K562 (cell line): ENCODE measurements at regions not wholly inside any gene's neighbourhood (a gene's known extent, or its start where the extent isn't known, plus 50 kb on each side); places are given as distances from the start of the nearest gene placed in this dataset.

Experiments
- ATAC-seq: fragments of 200-7000 bp; cut with Tn5 transposase; 3 replicates; pipeline ENCODE4 v1.9.1; 2020; ENCODE audit warnings: moderate library complexity
- BruUV-seq: library from RNA; stranded (reverse); fragments of 400-500 nt; replicated peaks from 2 replicates; lab custom pipeline; 2021; lab: Mats Ljungman, UMichigan
- CTCF ChIA-PET: fragments of 300-600 bp; formaldehyde crosslinking; extraction: SDS; loops from one replicate; lab custom pipeline; 2021; ENCODE audit warnings: low intra/inter-chr PET ratio; lab: Yijun Ruan, JAX
- POLR2A ChIA-PET: fragments of 300-600, 350-650 bp; sonication (Branson Sonifier 250); formaldehyde crosslinking; extraction: SDS; loops from one replicate; lab custom pipeline; 2021; ENCODE audit warnings: antibody characterized with exemption, inconsistent platforms; lab: Yijun Ruan, JAX
- DNase-seq, 4 experiments: peaks; one replicate each; pipeline versions ENCODE4 v3.0.0 to v3.0.0-alpha.2; 2011 to 2018; ENCODE audit warnings: low spot score in 3 of 4, mixed read lengths in 3 of 4; ENCODE audit errors: extremely low read depth in 1 of 4
- FAIRE-seq: peaks from 2 replicates; lab custom pipeline; 2011; peaks lifted over from hg19 to GRCh38; lab: Jason Lieb, UNC
- H2AFZ ChIP-seq: 2 replicates; pipeline ENCODE4 v1.6.0; 2011; ENCODE audit warnings: low read depth, low read length, control low read depth, inconsistent platforms
- H3K27ac ChIP-seq: fragments of 200-600 bp; 3 replicates; pipeline ENCODE4 v1.8.0; 2011; ENCODE audit warnings: low read depth, mild to moderate bottlenecking, control low read depth, inconsistent platforms, low read length, moderate library complexity, mixed read lengths; ENCODE audit errors: extremely low read depth
- H3K27me3 ChIP-seq, 2 experiments: fragments of 300-600 bp in 1 of 2; 2 replicates in 1 of 2; 3 replicates in 1 of 2; pipeline versions ENCODE4 v1.6.0 to v1.8.0; 2011; ENCODE audit warnings: inconsistent platforms in 2 of 2, low read length in 2 of 2, mild to moderate bottlenecking in 1 of 2, mixed read lengths in 1 of 2, moderate library complexity in 1 of 2; ENCODE audit not compliant: control insufficient read depth in 2 of 2, insufficient read depth in 2 of 2
- H3K36me3 ChIP-seq: fragments of 300-600 bp; 3 replicates; pipeline ENCODE4 v1.8.0; 2011; ENCODE audit warnings: mild to moderate bottlenecking, low read length, inconsistent platforms; ENCODE audit not compliant: control insufficient read depth, insufficient read depth
- H3K4me1 ChIP-seq, 2 experiments: fragments of 200-600 bp in 1 of 2; replicated peaks in 1 of 2; 2 replicates in 1 of 2; 3 replicates in 1 of 2; pipeline versions ENCODE4 v1.5.1 to v1.8.0; 2011; ENCODE audit warnings: inconsistent platforms in 2 of 2, low read length in 2 of 2, mild to moderate bottlenecking in 1 of 2, mixed read lengths in 1 of 2, moderate library complexity in 1 of 2; ENCODE audit not compliant: control insufficient read depth in 2 of 2, insufficient read depth in 2 of 2
- H3K4me2 ChIP-seq: 2 replicates; pipeline ENCODE4 v1.6.1; 2011; ENCODE audit warnings: low read length, control low read depth, inconsistent platforms, mixed read lengths; ENCODE audit not compliant: insufficient read depth
- H3K4me3 ChIP-seq: fragments of 200-600 bp; sonication (generic), shearing (Covaris generic); 2 replicates; pipeline ENCODE4 v1.5.1; 2016; ENCODE audit warnings: control low read depth, inconsistent platforms
- H3K79me2 ChIP-seq: fragments of 200-600 bp; 3 replicates; pipeline ENCODE4 v1.8.0; 2011; ENCODE audit warnings: low read length, inconsistent platforms; ENCODE audit not compliant: control insufficient read depth, insufficient read depth
- H3K9ac ChIP-seq, 2 experiments: 2 replicates each; pipeline versions ENCODE4 v1.6.0 to v1.6.1; 2011; ENCODE audit warnings: low read depth in 2 of 2, low read length in 2 of 2, control low read depth in 1 of 2, inconsistent platforms in 1 of 2, mild to moderate bottlenecking in 1 of 2, mixed read lengths in 1 of 2; ENCODE audit not compliant: insufficient read depth in 1 of 2
- H3K9me1 ChIP-seq: one replicate; pipeline ENCODE4 v1.6.0; 2011; ENCODE audit warnings: inconsistent platforms, mild to moderate bottlenecking, low read length, moderate library complexity; ENCODE audit not compliant: control insufficient read depth, insufficient read depth
- H3K9me3 ChIP-seq: replicated peaks from 2 replicates; pipeline ENCODE4 v1.5.1; 2011; ENCODE audit warnings: low read depth, low read length, inconsistent platforms; ENCODE audit not compliant: control insufficient read depth, insufficient read depth
- H4K20me1 ChIP-seq: replicated peaks from 2 replicates; pipeline ENCODE4 v1.6.1; 2011; ENCODE audit warnings: low read length, inconsistent platforms, mixed read lengths; ENCODE audit not compliant: control insufficient read depth, insufficient read depth
- LCOR ChIP-seq: sonication (generic); formaldehyde crosslinking; IDR thresholded peaks from 2 replicates; pipeline ENCODE4 v1.8.0; 2022; ENCODE audit warnings: mild to moderate bottlenecking, missing genetic modification reagents
- RNF219 ChIP-seq: fragments of 250-450 bp; sonication (Bioruptor Pico); IDR thresholded peaks from 2 replicates; pipeline ENCODE4 v1.5.0; 2022; ENCODE audit warnings: mild to moderate bottlenecking
- SIRT6 ChIP-seq: IDR thresholded peaks from one replicate; pipeline ENCODE4 v1.6.1; 2012; ENCODE audit warnings: low read depth, mild to moderate bottlenecking, control low read depth, inconsistent platforms, low read length, moderate library complexity
- ZNF511 ChIP-seq: sonication (generic); formaldehyde crosslinking; IDR thresholded peaks from 2 replicates; pipeline ENCODE4 v1.8.0; 2022; ENCODE audit warnings: mild to moderate bottlenecking, missing genetic modification reagents
- WGBS: fragments of 100-300 bp; shearing (Covaris generic); methylation state at CpG from one replicate; pipeline ENCODE4 v1.1.6; 2016; ENCODE audit warnings: low coverage, mixed read lengths; ENCODE audit not compliant: insufficient coverage; ENCODE audit errors: missing lambda C conversion rate; 5-methylcytosine and 5-hydroxymethylcytosine counted together
- in situ Hi-C: fragments of 300-500 bp; cut with MboI; formaldehyde crosslinking; loops from 4 replicates; pipeline ENCODE4 v1.15.0; 2018; ENCODE audit warnings: inconsistent platforms, mixed read lengths
- intact Hi-C: fragments of 100-400 bp; cut with micrococcal nuclease; formaldehyde crosslinking; loops from 2 replicates; pipeline ENCODE4 v1.14.2; 2022

GRCh38 chr5:93101661-93102060, 479.4 kb downstream of the NR2F1-AS1 start:
- BruUV-seq, result no TSS peak
- Histone ChIP-seq H2AFZ (no peak overlapping the region), H3K4me3 (no peak overlapping the region), H3K4me2 (no peak overlapping the region), H3K9me3 (peaks cover 1% of the 10 kb centered on the region; the same call in 1 of the 2 replicates), H3K9ac (no peak overlapping the region), H3K4me1 (no peaks in the 10 kb centered on the region), H3K27me3 (no peaks in the 10 kb centered on the region), H3K9me1 (no peaks in the 10 kb centered on the region), H4K20me1 (no peaks in the 10 kb centered on the region), H3K79me2 (no peaks in the 10 kb centered on the region), H3K36me3 (no peaks in the 10 kb centered on the region), H3K27ac (no peak overlapping the region)
- no peak for DNase-seq
- TF ChIP-seq SIRT6 (no peak), RNF219 (CRISPR knock-in tag) (no peak), LCOR (no peak), ZNF511 (CRISPR knock-in tag) (no peak)
- WGBS, result 35% methylated on average over 2 of the region's 2 CpGs
- FAIRE-seq, result no peak
- intact Hi-C loops (no loop called here), in situ Hi-C loops (no loop called here)
- ATAC-seq, result no peak
- CTCF ChIA-PET, result no interaction called here
- POLR2A ChIA-PET, result no interaction called here
